ENCODE measurements at regions not wholly inside any gene's neighbourhood (a gene's known extent, or its start where the extent isn't known, plus 50 kb on each side); places are given as distances from the start of the nearest gene placed in this dataset.
"Not testable (repeated sequence)": the region's sequence is repeated elsewhere in the genome, so short reads cannot be mapped to it uniquely, and the experiment has no call there.

DNA sequence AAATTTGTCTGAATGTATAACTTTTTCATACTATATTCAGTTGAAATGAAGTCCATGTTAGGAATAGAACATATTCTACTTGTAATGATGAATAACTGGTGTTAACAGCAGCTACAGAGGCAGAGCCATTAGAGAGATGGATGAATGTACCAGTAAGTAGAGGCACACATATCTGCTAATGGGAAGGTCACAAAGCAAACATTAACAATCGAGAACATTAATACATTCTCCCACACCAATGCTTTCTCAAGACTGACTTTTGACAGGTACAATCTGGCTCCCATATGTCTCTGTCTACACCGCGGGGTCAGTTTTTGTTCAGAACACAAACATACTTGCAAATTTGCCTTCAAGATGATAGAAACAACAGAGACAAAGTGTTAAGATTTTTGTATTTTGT is 776.0 kb upstream of the MANEA start:
- no peak overlapping the region for H3K27ac ChIP-seq
- no peaks in the 10 kb centered on the region for H3K27me3 ChIP-seq
- H3K4me3 ChIP-seq: no peak overlapping the region
- TF ChIP-seq CTCF (IDR thresholded peaks at IDR 0.05): no peak
- TF ChIP-seq EP300 (IDR thresholded peaks at IDR 0.05): no peak
- no peak for TF ChIP-seq POLR2A (IDR thresholded peaks at IDR 0.05)
- no peaks in the 10 kb centered on the region for H3K4me1 ChIP-seq
- WGBS, 2 donors: 64 to 76% methylated on average over 3 of the region's 3 CpGs
- H3K9me3 ChIP-seq: no peaks in the 10 kb centered on the region
- no peaks in the 10 kb centered on the region for H3K36me3 ChIP-seq
- no peak for DNase-seq (ENCODE audit: low spot score in 2 of 2)

DNA sequence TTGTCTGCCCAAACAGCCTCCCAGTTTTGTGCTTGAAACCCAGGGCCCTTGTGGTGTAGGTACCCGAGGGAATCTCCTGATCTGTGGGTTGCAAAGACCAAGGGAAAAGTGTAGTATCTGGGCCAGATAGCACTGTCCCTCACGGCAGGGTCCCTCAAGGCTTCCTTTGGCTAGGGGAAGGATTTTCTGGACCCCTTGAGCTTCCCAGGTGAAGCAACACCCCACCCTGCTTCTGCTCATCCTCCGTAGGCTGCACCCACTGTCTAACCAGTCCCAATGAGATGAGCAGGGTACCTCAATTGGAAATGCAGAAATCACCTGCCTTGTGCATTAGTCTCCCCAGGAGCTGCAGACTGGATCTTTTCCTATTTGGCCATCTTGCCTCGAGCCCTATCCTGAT is 791.8 kb upstream of the MANEA start:
- Histone ChIP-seq H3K36me3 (no peaks in the 10 kb centered on the region), H3K4me1 (no peaks in the 10 kb centered on the region), H3K27ac (no peak overlapping the region), H3K27me3 (no peaks in the 10 kb centered on the region), H3K4me3 (no peak overlapping the region), H3K9me3 (peaks cover 0 to 5% (median 0%) of the 10 kb centered on the region in 4 donors)
- 75 to 88% methylated on average over 4 of the region's 4 CpGs for WGBS, 2 donors
- no peak for DNase-seq (ENCODE audit: low spot score in 2 of 2)
- TF ChIP-seq EP300 (IDR thresholded peaks at IDR 0.05) (no peak), CTCF (IDR thresholded peaks at IDR 0.05) (no peak), POLR2A (IDR thresholded peaks at IDR 0.05) (no peak)

DNA sequence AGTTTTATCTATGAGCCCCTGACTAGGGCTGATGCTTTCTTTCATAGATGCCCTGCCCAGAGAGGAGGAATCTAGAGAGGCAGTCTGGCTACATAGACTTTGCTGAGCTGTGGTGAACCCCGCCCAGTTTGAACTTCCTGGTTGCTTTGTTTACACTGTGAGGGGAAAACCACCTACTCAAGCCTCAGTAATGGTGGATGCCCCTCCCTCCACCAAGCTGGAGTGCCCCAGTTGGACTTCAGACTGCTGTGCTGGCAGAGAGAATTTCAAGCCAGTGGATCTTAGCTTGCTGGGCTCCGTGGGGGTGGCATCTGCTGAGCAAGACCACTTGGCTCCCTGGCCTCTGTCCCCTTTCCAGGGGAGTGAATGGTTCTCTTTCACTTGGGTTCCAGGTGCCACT is 792.3 kb upstream of the MANEA start:
- not testable (repeated sequence) for H3K9me3 ChIP-seq; H3K4me1 ChIP-seq; H3K27me3 ChIP-seq; H3K36me3 ChIP-seq; H3K27ac ChIP-seq; H3K4me3 ChIP-seq; DNase-seq (ENCODE audit: low spot score in 2 of 2)
- WGBS, 2 donors: 73 to 80% methylated on average over 2 of the region's 2 CpGs

GRCh38 chr6:94769197-94769596 is 808.1 kb upstream of the MANEA start:
- Histone ChIP-seq H3K4me1 (no peaks in the 10 kb centered on the region), H3K36me3 (no peaks in the 10 kb centered on the region), H3K27me3 (no peaks in the 10 kb centered on the region), H3K4me3 (no peak overlapping the region), H3K9me3 (no peaks in the 10 kb centered on the region), H3K27ac (no peak overlapping the region)
- 83 to 91% methylated on average over 1 of the region's 1 CpG for WGBS, 2 donors
- no peak for DNase-seq (ENCODE audit: low spot score in 2 of 2)
- no peak for TF ChIP-seq EP300 (IDR thresholded peaks at IDR 0.05)
- TF ChIP-seq POLR2A (IDR thresholded peaks at IDR 0.05): no peak
- TF ChIP-seq CTCF (IDR thresholded peaks at IDR 0.05): no peak

DNA sequence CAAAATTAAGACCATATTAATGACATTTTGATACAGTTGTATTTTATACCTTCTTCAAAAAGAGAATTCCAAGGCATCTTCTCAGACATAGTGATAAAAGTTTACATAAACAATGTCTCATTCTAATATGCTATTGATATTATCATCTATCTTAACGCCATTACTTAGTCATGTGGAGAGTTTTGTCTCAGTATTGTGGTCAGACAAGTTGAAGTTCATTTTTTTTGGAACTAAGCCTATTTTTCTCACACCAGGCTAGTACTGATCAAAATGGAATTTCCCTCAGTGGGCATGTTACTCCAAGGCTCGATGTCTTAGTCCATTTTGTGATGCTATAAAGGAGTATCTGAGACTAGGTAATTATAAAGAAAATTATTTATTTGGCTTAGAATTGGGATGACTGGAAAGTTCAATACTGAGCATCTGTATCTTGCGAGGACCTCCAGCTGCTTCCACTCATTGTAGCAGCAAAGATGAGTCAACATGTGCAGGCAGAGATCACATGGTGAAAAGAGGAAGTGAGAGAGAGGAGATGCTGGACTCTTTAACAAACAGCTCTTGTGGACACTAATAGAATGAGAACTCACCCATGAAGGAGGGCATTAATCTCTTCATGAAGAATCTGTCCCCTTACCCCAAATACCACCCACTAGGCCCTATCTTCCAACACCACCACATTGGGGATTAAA is 825.5 kb upstream of the MANEA start:
- Histone ChIP-seq H3K4me1 (no peaks in the 10 kb centered on the region), H3K27ac (no peak overlapping the region), H3K36me3 (no peaks in the 10 kb centered on the region), H3K4me3 (no peak overlapping the region), H3K9me3 (peaks cover 0 to 2% (median 0%) of the 10 kb centered on the region in 4 donors), H3K27me3 (no peaks in the 10 kb centered on the region)
- no peak for DNase-seq (ENCODE audit: low spot score in 2 of 2)
- WGBS, 2 donors: 80 to 83% methylated on average over 3 of the region's 3 CpGs
- TF ChIP-seq POLR2A (IDR thresholded peaks at IDR 0.05) (no peak), CTCF (IDR thresholded peaks at IDR 0.05) (no peak), EP300 (IDR thresholded peaks at IDR 0.05) (no peak)

- Histone ChIP-seq H3K4me3 (no peak overlapping the region), H3K4me1 (no peaks in the 10 kb centered on the region), H3K9me3 (no peaks in the 10 kb centered on the region), H3K27me3 (no peaks in the 10 kb centered on the region), H3K36me3 (no peaks in the 10 kb centered on the region), H3K27ac (no peak overlapping the region)
- no peak for TF ChIP-seq EP300 (IDR thresholded peaks at IDR 0.05)
- TF ChIP-seq CTCF (IDR thresholded peaks at IDR 0.05): no peak
- no peak for TF ChIP-seq POLR2A (IDR thresholded peaks at IDR 0.05)
- 78 to 83% methylated on average over 2 of the region's 2 CpGs for WGBS, 2 donors
- DNase-seq (ENCODE audit: low spot score in 2 of 2): no peak
Observed at GRCh38 chr6:94736236-94736635, 841.1 kb upstream of the MANEA start.

Data from tibial nerve (tissue), 4 donors.